GM23248 (cell line): ENCODE measurements at regions not wholly inside any gene's neighbourhood (a gene's known extent, or its start where the extent isn't known, plus 50 kb on each side); places are given as distances from the start of the nearest gene placed in this dataset. TPM values are rescaled to one million over a fixed set of nuclear protein-coding genes. Genes with fewer than 3 reads are reported as not detected.
A peak's percentile ranks its signal among the peaks of the same experiment; 100 is the strongest.

Source experiments
- DNase-seq: peaks from one replicate; pipeline ENCODE4 v3.0.0-alpha.2; 2015
- H2AFZ ChIP-seq: fragments of 200-600 bp; sonication (generic); 2 replicates; pipeline ENCODE4 v1.6.1; 2016; ENCODE audit warnings: antibody characterized with exemption
- H3F3A ChIP-seq: fragments of 200-600 bp; sonication (generic); 2 replicates; pipeline ENCODE4 v1.6.1; 2016; ENCODE audit warnings: mild to moderate bottlenecking, antibody characterized with exemption, mixed run types; ENCODE audit not compliant: insufficient read depth
- H3K27ac ChIP-seq: fragments of 200-600 bp; sonication (generic); 2 replicates; pipeline ENCODE4 v1.5.1; 2016; ENCODE audit warnings: mild to moderate bottlenecking
- H3K27me3 ChIP-seq: fragments of 200-600 bp; sonication (generic); replicated peaks from 2 replicates; pipeline ENCODE4 v1.6.1; 2016; ENCODE audit warnings: mild to moderate bottlenecking; ENCODE audit not compliant: insufficient read depth
- H3K36me3 ChIP-seq: fragments of 200-600 bp; sonication (generic); 2 replicates; pipeline ENCODE4 v1.6.1; 2016; ENCODE audit warnings: low read depth, mild to moderate bottlenecking
- H3K4me1 ChIP-seq: fragments of 200-600 bp; sonication (generic); 2 replicates; pipeline ENCODE4 v1.6.1; 2016; ENCODE audit warnings: mild to moderate bottlenecking; ENCODE audit not compliant: insufficient read depth
- H3K4me2 ChIP-seq: fragments of 200-600 bp; sonication (generic); one replicate; pipeline ENCODE4 v1.6.1; 2016; ENCODE audit warnings: mild to moderate bottlenecking; ENCODE audit not compliant: unreplicated experiment
- H3K4me3 ChIP-seq: fragments of 200-600 bp; sonication (generic); 2 replicates; pipeline ENCODE4 v1.5.1; 2016; ENCODE audit warnings: mild to moderate bottlenecking
- H3K79me2 ChIP-seq: fragments of 200-600 bp; sonication (generic); 2 replicates; pipeline ENCODE4 v1.6.1; 2016; ENCODE audit warnings: mild to moderate bottlenecking; ENCODE audit not compliant: insufficient read depth
- H3K9ac ChIP-seq: fragments of 200-600 bp; sonication (generic); 2 replicates; pipeline ENCODE4 v1.6.1; 2016; ENCODE audit warnings: mild to moderate bottlenecking
- H3K9me2 ChIP-seq: fragments of 200-600 bp; sonication (generic); 2 replicates; pipeline ENCODE4 v1.6.1; 2016; ENCODE audit warnings: mixed run types, mild to moderate bottlenecking, moderate library complexity; ENCODE audit not compliant: insufficient read depth
- H3K9me3 ChIP-seq: fragments of 200-600 bp; sonication (generic); one replicate; pipeline ENCODE4 v1.6.1; 2017; ENCODE audit warnings: low read depth
- H4K20me1 ChIP-seq: fragments of 200-600 bp; sonication (generic); 2 replicates; pipeline ENCODE4 v1.6.0; 2016; ENCODE audit not compliant: insufficient read depth
- EZH2 ChIP-seq: fragments of 200-600 bp; sonication (generic); IDR thresholded peaks from 2 replicates; pipeline ENCODE4 v1.6.1; 2018; ENCODE audit warnings: antibody characterized with exemption, mild to moderate bottlenecking; ENCODE audit not compliant: insufficient read depth, poor library complexity, severe bottlenecking
- EZH2phosphoT487 ChIP-seq: fragments of 200-600 bp; sonication (generic); IDR thresholded peaks from 2 replicates; pipeline ENCODE4 v1.6.1; 2018; ENCODE audit warnings: antibody characterized with exemption, moderate library complexity, mild to moderate bottlenecking, low read depth; ENCODE audit not compliant: insufficient read depth
- WGBS, 2 experiments: methylation state at CpG; one replicate each; pipeline ENCODE4 v1.1.6; 2015 to 2017; ENCODE audit warnings: low lambda C conversion rate in 2 of 2, low coverage in 1 of 2; ENCODE audit errors: missing lambda C conversion rate in 2 of 2; 5-methylcytosine and 5-hydroxymethylcytosine counted together
- in situ Hi-C: fragments of 300-500 bp; cut with MboI; formaldehyde crosslinking; loops from 2 replicates; pipeline ENCODE4 v1.15.0; 2020
- microRNA counts: library from miRNA; unstranded; fragments of <30 nt; microRNA quantifications from one replicate; lab custom pipeline; 2016
- microRNA-seq: library from miRNA; unstranded; fragments of <30 nt; microRNA quantifications from one replicate; pipeline ENCODE4, GENCODE V29; 2016; ENCODE audit warnings: borderline number of aligned reads
- small RNA-seq: library from RNA; depleted of rRNA; stranded (forward); fragments of <200 nt; gene quantifications from one replicate; pipeline ENCODE3, GENCODE V24; 2014; ENCODE audit warnings: low read depth, low replicate concordance

GRCh38 chr5:154535535-154535934 is 57.5 kb upstream of the HAND1 start:
- Histone ChIP-seq H3K9me2 (no peaks in the 10 kb centered on the region), H3K9me3 (no peaks in the 10 kb centered on the region), H4K20me1 (no peaks in the 10 kb centered on the region), H3K79me2 (no peaks in the 10 kb centered on the region), H3K36me3 (no peaks in the 10 kb centered on the region), H3K27me3 (peaks cover 24% of the 10 kb centered on the region), H3K9ac (no peak overlapping the region), H3K4me3 (no peak overlapping the region), H3K27ac (no peak overlapping the region), H3K4me2 (no peak overlapping the region), H3F3A (no peaks in the 10 kb centered on the region), H3K4me1 (no peaks in the 10 kb centered on the region), H2AFZ (no peak overlapping the region)
- 60 to 61% methylated on average over 2 of the region's 2 CpGs for WGBS, 2 experiments
- no peak for TF ChIP-seq EZH2phosphoT487
- no peak for TF ChIP-seq EZH2
- DNase-seq, result no peak
- in situ Hi-C loops, result no loop called here

DNA sequence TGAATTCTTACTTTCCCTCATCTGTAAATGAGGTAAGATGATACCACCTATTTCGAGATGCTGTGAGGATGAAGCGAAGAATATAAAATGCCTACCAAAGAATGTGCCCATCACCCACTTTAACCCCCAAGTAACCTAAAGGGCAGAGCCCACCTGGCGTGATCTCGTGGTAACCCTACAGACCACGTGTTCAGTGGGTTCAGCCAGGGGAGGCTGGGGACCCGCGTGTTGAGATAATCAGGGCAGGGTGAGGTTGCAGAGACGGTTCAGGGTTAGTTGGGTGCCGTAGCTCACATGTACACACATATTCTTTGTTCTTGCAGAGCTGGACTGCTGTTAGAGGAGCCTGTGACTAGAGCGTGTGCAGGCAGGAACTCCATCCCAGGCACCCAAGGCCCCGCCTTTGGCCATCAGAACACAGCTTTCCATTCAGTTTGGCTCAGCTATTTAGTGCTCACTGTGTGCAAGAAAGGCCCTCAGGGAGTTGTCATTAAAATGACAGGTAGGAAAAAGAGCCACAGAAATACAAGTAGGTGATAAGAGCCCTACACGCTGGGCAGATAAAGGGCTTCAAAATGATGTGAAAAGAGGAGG is 56.5 kb upstream of the HAND1 start:
- Histone ChIP-seq H3K4me3 (no peak overlapping the region), H4K20me1 (no peaks in the 10 kb centered on the region), H3K9ac (no peak overlapping the region), H3K36me3 (no peaks in the 10 kb centered on the region), H3F3A (no peaks in the 10 kb centered on the region), H2AFZ (no peak overlapping the region), H3K27ac (no peak overlapping the region), H3K79me2 (no peaks in the 10 kb centered on the region), H3K4me1 (no peaks in the 10 kb centered on the region), H3K9me3 (no peaks in the 10 kb centered on the region), H3K9me2 (no peaks in the 10 kb centered on the region), H3K27me3 (peaks cover 17% of the 10 kb centered on the region), H3K4me2 (no peak overlapping the region)
- TF ChIP-seq EZH2, result no peak
- no peak for DNase-seq
- in situ Hi-C loops, result no loop called here
- 54 to 57% methylated on average over 12 of the region's 12 CpGs for WGBS, 2 experiments

- Histone ChIP-seq H4K20me1 (no peaks in the 10 kb centered on the region), H3K4me3 (no peak overlapping the region), H3K27me3 (peaks cover 19% of the 10 kb centered on the region; the same call in 1 of the 2 replicates), H2AFZ (no peak overlapping the region), H3K27ac (no peak overlapping the region), H3K9me2 (no peaks in the 10 kb centered on the region), H3K36me3 (no peaks in the 10 kb centered on the region), H3K9me3 (no peaks in the 10 kb centered on the region), H3K9ac (no peak overlapping the region), H3F3A (no peaks in the 10 kb centered on the region), H3K4me2 (no peak overlapping the region), H3K79me2 (no peaks in the 10 kb centered on the region), H3K4me1 (no peaks in the 10 kb centered on the region)
- TF ChIP-seq EZH2phosphoT487 (no peak), EZH2 (no peak)
- 89 to 100% methylated on average over 1 of the region's 1 CpG for WGBS, 2 experiments
- no peak for DNase-seq
- in situ Hi-C loops, result no loop called here
Observed at GRCh38 chr5:154529282-154529681, 51.3 kb upstream of the HAND1 start.

DNA sequence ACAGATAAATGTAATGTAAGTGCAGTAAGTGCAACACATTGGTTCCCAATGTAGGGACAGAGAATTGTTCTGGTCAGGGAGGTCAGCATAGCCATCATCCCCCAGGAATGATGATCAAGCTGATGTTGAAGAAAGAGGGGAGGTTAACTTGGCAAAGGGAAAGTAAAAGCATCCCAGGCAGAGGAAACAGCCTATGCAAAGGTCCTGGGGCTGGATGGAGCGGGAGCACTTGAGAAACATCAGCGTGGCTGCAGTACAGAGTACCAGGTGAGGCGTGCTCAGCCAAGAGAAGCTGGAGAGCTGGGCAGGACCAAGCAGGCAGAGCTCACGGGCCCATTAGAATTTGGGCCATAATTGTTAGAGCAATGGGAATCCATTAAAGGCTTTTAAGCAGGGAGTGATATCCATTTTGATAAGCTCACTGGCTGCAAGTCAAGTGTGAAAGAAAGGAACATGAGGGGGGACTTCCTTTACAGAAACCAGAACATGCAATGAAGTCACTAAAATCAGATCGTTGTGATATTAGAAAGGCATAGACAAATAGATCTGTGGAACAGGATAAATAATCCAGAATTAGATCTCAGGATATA is 50.1 kb upstream of the HAND1 start:
- Histone ChIP-seq H3K36me3 (no peaks in the 10 kb centered on the region), H2AFZ (no peak overlapping the region), H3K4me2 (no peak overlapping the region), H3K27me3 (peaks cover 20% of the 10 kb centered on the region; the same call in 1 of the 2 replicates), H4K20me1 (no peaks in the 10 kb centered on the region), H3F3A (no peaks in the 10 kb centered on the region; the same call in 1 of the 2 replicates), H3K79me2 (no peaks in the 10 kb centered on the region), H3K9me2 (no peaks in the 10 kb centered on the region), H3K4me3 (no peak overlapping the region), H3K27ac (no peak overlapping the region), H3K9me3 (no peaks in the 10 kb centered on the region), H3K9ac (no peak overlapping the region), H3K4me1 (0 out of 2 replicates have a peak, but pooled peaks cover 6% of the 10 kb centered on the region)
- DNase-seq, result no peak
- WGBS, 2 experiments, result 43 to 61% methylated on average over 5 of the region's 5 CpGs
- TF ChIP-seq EZH2, result no peak
- TF ChIP-seq EZH2phosphoT487, result no peak
- in situ Hi-C loops, result no loop called here

MicroRNAs in the stretch of these regions (microRNA counts, 767-probe panel; counts per million panel counts)
- 447 counts per million, percentile 86 among the panel's probes with 10 or more counts for microRNA hsa-miR-1303 (lab: Ali Mortazavi, UCI)
- microRNA hsa-miR-3141 (lab: Ali Mortazavi, UCI), result 447 counts per million, percentile 86 among the panel's probes with 10 or more counts

Small RNA genes in the stretch of these regions (microRNA-seq; reads per million reads assigned to microRNA genes)
- gene MIR1303 (not detected), gene MIR3141 (not detected)

Small RNA genes in the stretch of these regions (small RNA-seq; reads per million reads assigned to genes)
- not detected for gene MIR1303
- gene MIR3141, result not detected
